GM12875 (cell line): ENCODE measurements at regions not wholly inside any gene's neighbourhood (a gene's known extent, or its start where the extent isn't known, plus 50 kb on each side); places are given as distances from the start of the nearest gene placed in this dataset.

Experiments
- H3K4me3 ChIP-seq: one replicate; pipeline ENCODE4 v1.5.1; 2011; ENCODE audit warnings: low read depth, low read length, control low read depth
- CTCF ChIP-seq: IDR thresholded peaks from 2 replicates; pipeline ENCODE4 v1.5.1; 2011; ENCODE audit warnings: low read depth, mild to moderate bottlenecking, control low read depth, inconsistent platforms, low read length, moderate library complexity, borderline replicate concordance; ENCODE audit not compliant: insufficient read depth

- TF ChIP-seq CTCF = no peak
- no peak overlapping the region for H3K4me3 ChIP-seq
Observed at GRCh38 chr12:39037115-39037514, 131.7 kb upstream of the CPNE8 start.

- no peak overlapping the region for H3K4me3 ChIP-seq
- no peak for TF ChIP-seq CTCF
Observed at GRCh38 chr12:39036105-39036504, 130.7 kb upstream of the CPNE8 start.

GRCh38 chr12:39033782-39034181 lies 128.4 kb upstream of the CPNE8 start:
- no peak for TF ChIP-seq CTCF
- H3K4me3 ChIP-seq = no peak overlapping the region

GRCh38 chr12:39032448-39032847 lies 127.1 kb upstream of the CPNE8 start:
- H3K4me3 ChIP-seq = no peak overlapping the region
- no peak for TF ChIP-seq CTCF

GRCh38 chr12:39032034-39032433 lies 126.6 kb upstream of the CPNE8 start:
- TF ChIP-seq CTCF = no peak

GRCh38 chr12:39028382-39028781 lies 123.0 kb upstream of the CPNE8 start:
- no peak for TF ChIP-seq CTCF
- H3K4me3 ChIP-seq = no peak overlapping the region

More at GRCh38 chr12:39032034-39032433, 126.6 kb upstream of the CPNE8 start:
- H3K4me3 ChIP-seq = no peak overlapping the region

- H3K4me3 ChIP-seq = no peak overlapping the region
- no peak for TF ChIP-seq CTCF
Observed at GRCh38 chr12:39012870-39013269, 107.5 kb upstream of the CPNE8 start.
